Fibroblast of peridontal ligament (primary cell): ENCODE measurements at regions not wholly inside any gene's neighbourhood (a gene's known extent, or its start where the extent isn't known, plus 50 kb on each side); places are given as distances from the start of the nearest gene placed in this dataset.
"Not testable (repeated sequence)": the region's sequence is repeated elsewhere in the genome, so short reads cannot be mapped to it uniquely, and the experiment has no call there.

Experiments used
- DNase-seq: peaks from one replicate; pipeline ENCODE4 v3.0.0-alpha.2; 2010; ENCODE audit errors: extremely low read depth

- DNase-seq: no peak
Observed at GRCh38 chr5:39980056-39980455, 555.3 kb upstream of the DAB2 start.

- DNase-seq: no peak
Observed at GRCh38 chr5:39977066-39977655, 552.4 kb upstream of the DAB2 start.

- DNase-seq: no peak
Observed at GRCh38 chr5:39970117-39970798, 545.5 kb upstream of the DAB2 start.

- DNase-seq: no peak
Observed at GRCh38 chr5:39968381-39968780, 543.6 kb upstream of the DAB2 start.

GRCh38 chr5:39955156-39955555 lies 530.4 kb upstream of the DAB2 start:
- DNase-seq: no peak

- no peak for DNase-seq
Observed at GRCh38 chr5:39951070-39951469, 526.3 kb upstream of the DAB2 start.

GRCh38 chr5:39948867-39949468 lies 524.2 kb upstream of the DAB2 start:
- DNase-seq: peak; percentile 85

- DNase-seq: no peak
Observed at GRCh38 chr5:39948341-39948740, 523.6 kb upstream of the DAB2 start.

GRCh38 chr5:39947657-39948056 lies 522.9 kb upstream of the DAB2 start:
- DNase-seq: peak; percentile 81

- no peak for DNase-seq
Observed at GRCh38 chr5:39946356-39947045, 521.7 kb upstream of the DAB2 start.

- no peak for DNase-seq
Observed at GRCh38 chr5:39945870-39946269, 521.1 kb upstream of the DAB2 start.

GRCh38 chr5:39943811-39944210 lies 519.0 kb upstream of the DAB2 start:
- DNase-seq: peak; percentile 60

GRCh38 chr5:39942606-39943005 lies 517.8 kb upstream of the DAB2 start:
- no peak for DNase-seq

- peak; percentile 13 for DNase-seq
Observed at GRCh38 chr5:39941416-39941815, 516.6 kb upstream of the DAB2 start.

GRCh38 chr5:39934830-39935229 lies 510.1 kb upstream of the DAB2 start:
- no peak for DNase-seq

GRCh38 chr5:39933061-39933460 lies 508.3 kb upstream of the DAB2 start:
- no peak for DNase-seq

GRCh38 chr5:39928709-39929108 lies 503.9 kb upstream of the DAB2 start:
- DNase-seq: no peak

GRCh38 chr5:39919876-39920275 lies 495.1 kb upstream of the DAB2 start:
- DNase-seq: peak; percentile 54

GRCh38 chr5:39912906-39913305 lies 488.1 kb upstream of the DAB2 start:
- no peak for DNase-seq

- not testable (repeated sequence) for DNase-seq
Observed at GRCh38 chr5:39907267-39907951, 482.6 kb upstream of the DAB2 start.

- no peak for DNase-seq
Observed at GRCh38 chr5:39906146-39906545, 481.4 kb upstream of the DAB2 start.

GRCh38 chr5:39905356-39905755 lies 480.6 kb upstream of the DAB2 start:
- DNase-seq: no peak
